HepG2 (cell line): ENCODE measurements at regions not wholly inside any gene's neighbourhood (a gene's known extent, or its start where the extent isn't known, plus 50 kb on each side); places are given as distances from the start of the nearest gene placed in this dataset.

Experiments used
- ARID3A ChIP-seq: IDR thresholded peaks from 2 replicates; pipeline ENCODE4 v1.6.1; 2012; ENCODE audit warnings: low read depth, low read length, improper control_type of control experiment
- DPF2 ChIP-seq: sonication (generic); formaldehyde crosslinking; IDR thresholded peaks from 2 replicates; pipeline ENCODE4 v1.4.0; 2020; ENCODE audit warnings: mild to moderate bottlenecking, low read depth, missing genetic modification reagents, borderline replicate concordance
- KLF13 ChIP-seq: sonication (generic); formaldehyde crosslinking; IDR thresholded peaks from 2 replicates; pipeline ENCODE4 v1.4.0; 2020; ENCODE audit warnings: mild to moderate bottlenecking, missing genetic modification reagents
- LRRFIP1 ChIP-seq: sonication (generic); formaldehyde crosslinking; conservative IDR thresholded peaks from 2 replicates; pipeline ENCODE4 v1.4.0; 2020; ENCODE audit warnings: missing genetic modification reagents
- MIXL1 ChIP-seq: IDR thresholded peaks from 2 replicates; pipeline ENCODE4 v1.6.1; 2016
- MTA1 ChIP-seq: sonication (generic); formaldehyde crosslinking; IDR thresholded peaks from 2 replicates; pipeline ENCODE4 v1.4.0; 2020; ENCODE audit warnings: missing genetic modification reagents, mild to moderate bottlenecking, borderline replicate concordance
- NFATC3 ChIP-seq: sonication (generic); formaldehyde crosslinking; IDR thresholded peaks from 2 replicates; pipeline ENCODE4 v1.5.1; 2020; ENCODE audit warnings: mild to moderate bottlenecking, missing genetic modification reagents
- RCOR2 ChIP-seq: IDR thresholded peaks from 2 replicates; pipeline ENCODE4 v1.6.1; 2016; ENCODE audit warnings: missing biosample characterization, missing genetic modification reagents
- SAP130 ChIP-seq: IDR thresholded peaks from 2 replicates; pipeline ENCODE4 v1.6.1; 2016; ENCODE audit warnings: low read depth
- SOX6 ChIP-seq, 2 experiments: fragments of 450-650 bp in 1 of 2; sonication (generic) in 1 of 2; formaldehyde crosslinking in 1 of 2; IDR thresholded peaks; 2 replicates each; pipeline versions ENCODE4 v1.4.0 to v1.6.1; 2017 to 2020; ENCODE audit warnings: antibody characterized with exemption in 1 of 2, mild to moderate bottlenecking in 1 of 2, missing genetic modification reagents in 1 of 2
- THAP8 ChIP-seq: sonication (generic); formaldehyde crosslinking; IDR thresholded peaks from 2 replicates; pipeline ENCODE4 v1.5.1; 2020; ENCODE audit warnings: missing genetic modification reagents, mild to moderate bottlenecking, borderline replicate concordance
- ZBTB43 ChIP-seq: sonication (generic); formaldehyde crosslinking; conservative IDR thresholded peaks from 2 replicates; pipeline ENCODE4 v1.4.0; 2020; ENCODE audit warnings: missing genetic modification reagents
- ZBTB7B ChIP-seq: sonication (generic); formaldehyde crosslinking; IDR thresholded peaks from 2 replicates; pipeline ENCODE4 v1.4.0; 2020; ENCODE audit warnings: missing genetic modification reagents
- ZFP37 ChIP-seq: sonication (generic); formaldehyde crosslinking; IDR thresholded peaks from 2 replicates; pipeline ENCODE4 v1.4.0; 2020; ENCODE audit warnings: missing genetic modification reagents, borderline replicate concordance
- ZNF207 ChIP-seq: fragments of 450-650 bp; IDR thresholded peaks from 2 replicates; pipeline ENCODE4 v1.6.1; 2016; ENCODE audit warnings: antibody characterized with exemption, borderline replicate concordance
- ZNF24 ChIP-seq: fragments of 450-650 bp; IDR thresholded peaks from 2 replicates; pipeline ENCODE4 v1.6.1; 2017; ENCODE audit warnings: antibody characterized with exemption, mild to moderate bottlenecking
- ZNF414 ChIP-seq: sonication (generic); formaldehyde crosslinking; IDR thresholded peaks from 2 replicates; pipeline ENCODE4 v1.5.0; 2020; ENCODE audit warnings: missing genetic modification reagents
- ZNF644 ChIP-seq: IDR thresholded peaks from 2 replicates; pipeline ENCODE4 v1.6.1; 2016; ENCODE audit warnings: low read depth
- ZNF687 ChIP-seq: sonication (generic); formaldehyde crosslinking; IDR thresholded peaks from 2 replicates; pipeline ENCODE4 v1.5.1; 2020; ENCODE audit warnings: mild to moderate bottlenecking, missing genetic modification reagents, moderate library complexity
- ZZZ3 ChIP-seq: sonication (generic); formaldehyde crosslinking; IDR thresholded peaks from 2 replicates; pipeline ENCODE4 v1.4.0; 2020; ENCODE audit warnings: missing genetic modification reagents, mild to moderate bottlenecking, borderline replicate concordance

GRCh38 chr5:62742207-62742606 is 163.6 kb downstream of the LRRC70 start (continued):
- TF ChIP-seq THAP8 (CRISPR knock-in tag) (no peak), ARID3A (peak; percentile 48; the same call in 1 of the 2 replicates), ZBTB43 (CRISPR knock-in tag) (no peak), LRRFIP1 (CRISPR knock-in tag) (no peak), KLF13 (CRISPR knock-in tag) (no peak), DPF2 (CRISPR knock-in tag) (no peak), ZFP37 (CRISPR knock-in tag) (no peak), MIXL1 (CRISPR knock-in tag) (0 out of 2 replicates have a peak, but pooled peaks have one; percentile 13), RCOR2 (no peak), SAP130 (CRISPR knock-in tag) (peak; percentile 36; the same call in 1 of the 2 replicates), MTA1 (CRISPR knock-in tag) (no peak), ZZZ3 (CRISPR knock-in tag) (no peak), ZNF24 (no peak), SOX6 (IDR thresholded peaks at IDR 0.05) (no peak), SOX6 (CRISPR knock-in tag; IDR thresholded peaks at IDR 0.05) (peak; percentile 20; the same call in 1 of the 2 replicates), ZNF207 (no peak), ZNF414 (no peak), ZBTB7B (CRISPR knock-in tag) (no peak), ZNF687 (no peak), ZNF644 (CRISPR knock-in tag) (peak; percentile 72; the same call in 1 of the 2 replicates), NFATC3 (CRISPR knock-in tag) (no peak)
